RPMI8226 (cell line): ENCODE measurements at regions not wholly inside any gene's neighbourhood (a gene's known extent, or its start where the extent isn't known, plus 50 kb on each side); places are given as distances from the start of the nearest gene placed in this dataset.

Experiments used
- DNase-seq: peaks from one replicate; pipeline ENCODE4 v3.0.0-alpha.2; 2015

DNA sequence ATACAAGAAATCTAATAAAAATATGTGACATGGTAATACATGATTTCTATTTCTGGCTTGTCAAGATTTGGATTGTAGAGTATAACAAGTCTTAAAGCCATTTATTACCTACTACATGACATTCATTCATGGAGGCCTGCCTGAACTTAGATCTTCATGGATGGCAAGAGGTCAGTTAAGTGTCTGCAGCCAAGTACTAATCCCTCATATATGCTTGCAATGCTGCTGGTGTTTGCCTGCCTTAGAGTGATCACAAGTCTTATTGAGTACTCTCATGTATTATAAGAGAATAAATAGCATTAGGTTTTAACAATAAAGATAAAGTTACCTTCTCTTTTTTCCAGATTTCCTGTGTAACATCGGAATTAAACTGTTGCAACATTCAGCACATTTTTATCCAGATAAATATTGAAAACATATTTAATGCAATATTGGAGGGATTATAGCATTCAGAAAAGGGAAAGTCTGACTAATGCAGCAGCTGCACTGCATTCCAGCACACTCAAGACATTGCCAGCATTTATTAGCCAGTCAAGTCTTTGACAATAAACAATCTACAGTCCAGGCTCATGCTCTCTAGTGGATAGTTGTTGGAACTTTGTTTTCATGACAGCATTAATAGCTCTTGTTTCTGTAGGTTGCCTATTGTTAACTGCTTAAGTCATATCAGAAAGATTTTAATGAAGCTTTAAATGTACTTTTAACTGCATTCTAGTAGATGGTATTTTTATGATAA is 737.1 kb downstream of the FAT4 start:
- DNase-seq = no peak

DNA sequence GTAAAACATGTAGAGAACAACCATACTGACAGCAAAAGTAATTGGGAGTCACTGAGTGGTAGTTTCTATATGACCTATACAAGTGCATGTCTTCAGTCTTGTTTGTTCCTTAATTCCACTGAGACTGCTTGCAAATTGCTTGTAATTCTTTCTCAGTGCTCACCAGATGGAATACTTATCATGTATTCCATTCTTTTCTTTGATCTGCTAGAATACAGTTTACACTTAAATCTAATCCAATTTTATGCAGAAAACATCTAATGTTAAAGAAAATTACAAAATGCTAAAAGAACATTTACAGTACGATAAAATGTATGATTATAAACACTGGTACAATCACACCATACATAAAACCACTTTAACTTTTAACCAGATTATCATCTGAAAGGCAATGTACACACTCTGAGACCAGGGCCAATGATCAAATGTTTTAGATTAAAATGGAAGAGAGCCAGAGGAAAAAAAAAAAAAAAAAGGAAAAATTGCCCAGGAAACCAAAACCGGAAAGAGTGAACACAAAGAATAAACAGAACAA is 741.4 kb downstream of the FAT4 start:
- no peak for DNase-seq

GRCh38 chr4:126057371-126057770 is 742.6 kb downstream of the FAT4 start:
- DNase-seq = no peak

- DNase-seq = no peak
Observed at GRCh38 chr4:126058596-126058995, 743.8 kb downstream of the FAT4 start.

DNA sequence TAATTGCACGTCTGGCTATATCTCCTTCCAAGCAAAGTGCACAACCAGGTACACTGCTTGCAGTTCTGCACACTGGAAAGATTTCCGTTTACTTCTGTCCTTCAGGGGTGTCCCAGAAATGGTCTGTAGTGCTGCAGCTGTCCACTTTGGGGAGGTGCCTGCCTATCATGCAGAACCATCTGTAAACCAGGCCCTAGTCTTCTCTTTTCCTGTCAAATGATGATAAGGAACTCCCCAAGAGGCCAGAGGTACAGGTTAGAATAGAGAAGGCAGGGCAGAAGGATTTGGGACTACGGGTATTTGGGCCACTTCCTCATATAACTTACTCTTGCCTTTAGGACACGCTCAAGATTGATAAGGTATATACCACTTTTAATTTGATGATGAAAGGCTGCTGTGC is 746.9 kb downstream of the FAT4 start:
- DNase-seq = no peak

- DNase-seq = no peak
Observed at GRCh38 chr4:126065016-126065415, 750.3 kb downstream of the FAT4 start.

DNA sequence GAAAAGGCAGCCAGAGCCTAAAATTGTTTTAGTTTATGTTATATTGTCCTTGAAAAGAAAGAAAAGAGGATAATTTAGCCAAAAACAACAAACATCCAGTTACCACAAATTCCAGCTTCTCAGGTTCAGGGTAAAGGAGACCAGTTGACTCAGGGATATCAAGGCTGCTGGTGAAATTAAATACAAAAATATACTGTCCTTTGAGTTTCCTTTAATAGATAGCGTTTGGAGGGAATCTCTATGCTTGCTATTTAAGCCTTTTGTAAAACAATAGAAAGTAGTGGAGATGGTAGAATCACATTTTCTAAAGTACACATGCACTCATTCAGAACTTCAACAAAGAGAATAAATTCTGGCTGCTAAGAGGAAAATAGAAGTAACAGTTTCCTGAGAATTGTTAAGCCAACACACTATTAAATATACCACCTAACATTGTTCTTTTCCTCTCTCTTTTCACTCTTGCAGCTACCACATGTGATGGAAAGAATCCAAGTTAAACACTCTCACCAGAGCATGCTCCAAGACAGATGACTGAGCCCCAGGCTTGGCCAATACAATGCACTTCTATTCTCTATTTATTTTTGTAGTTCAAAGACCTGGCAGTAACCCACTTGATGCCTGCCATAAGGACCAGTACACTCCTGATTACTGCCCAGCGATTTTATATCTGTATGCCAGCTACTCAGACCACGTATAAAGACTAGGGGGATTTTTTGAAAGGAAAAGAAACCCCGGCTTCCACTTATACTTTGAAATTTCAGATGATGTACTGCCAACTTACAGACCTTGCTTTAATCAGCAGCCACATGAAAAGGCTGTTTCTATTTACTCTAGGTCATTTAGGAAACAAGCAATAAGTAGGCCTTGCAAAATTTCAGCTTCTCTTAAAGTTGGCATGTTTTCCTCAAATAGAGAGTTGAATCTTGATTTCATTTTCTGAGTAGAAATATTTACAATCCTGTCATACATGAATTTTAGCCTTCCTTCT is 756.9 kb downstream of the FAT4 start:
- no peak for DNase-seq

- no peak for DNase-seq
Observed at GRCh38 chr4:126081336-126081735, 766.6 kb downstream of the FAT4 start.

GRCh38 chr4:126086041-126086440 is 771.3 kb downstream of the FAT4 start:
- DNase-seq = no peak

DNA sequence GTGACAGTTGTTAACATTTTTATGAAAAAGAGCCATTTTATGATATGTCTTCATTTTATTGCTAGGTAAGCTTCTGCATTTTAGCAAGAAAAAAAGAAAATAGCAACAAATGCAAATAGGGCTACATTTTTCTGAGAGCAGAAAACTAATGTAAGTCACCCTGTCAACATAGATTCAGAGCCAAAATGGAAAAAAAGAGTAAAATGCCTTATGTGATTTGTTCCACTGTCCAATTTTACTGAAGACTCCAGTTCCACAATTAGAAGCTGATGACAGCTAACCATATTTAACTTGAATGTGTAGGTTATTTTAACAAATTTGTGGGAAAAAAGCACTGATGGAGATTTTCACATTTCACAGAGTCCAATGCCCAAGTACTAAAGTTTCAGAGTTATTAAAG is 772.3 kb downstream of the FAT4 start:
- no peak for DNase-seq

GRCh38 chr4:126097155-126097799 is 782.5 kb downstream of the FAT4 start:
- DNase-seq = no peak

GRCh38 chr4:126106658-126107057 is 791.9 kb downstream of the FAT4 start:
- DNase-seq = peak; percentile 3

DNA sequence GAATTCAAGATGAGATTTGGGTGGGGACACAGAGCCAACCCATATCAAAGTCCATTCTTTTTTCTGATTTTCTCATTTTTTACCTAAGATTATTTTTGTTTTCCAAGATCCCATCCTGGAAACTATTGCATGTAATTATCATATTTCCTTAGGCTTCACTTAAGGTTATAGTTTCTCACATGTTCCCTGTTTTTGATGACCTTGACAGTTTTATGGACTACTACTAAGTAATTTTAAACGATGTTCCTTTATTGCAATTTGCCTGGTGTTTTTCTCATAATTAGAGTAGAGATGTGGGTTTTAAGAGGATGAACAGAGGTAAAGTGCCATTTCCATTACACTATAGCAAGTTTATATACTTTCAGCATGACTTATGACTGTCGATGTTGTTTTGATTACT is 795.1 kb downstream of the FAT4 start:
- DNase-seq = no peak

DNA sequence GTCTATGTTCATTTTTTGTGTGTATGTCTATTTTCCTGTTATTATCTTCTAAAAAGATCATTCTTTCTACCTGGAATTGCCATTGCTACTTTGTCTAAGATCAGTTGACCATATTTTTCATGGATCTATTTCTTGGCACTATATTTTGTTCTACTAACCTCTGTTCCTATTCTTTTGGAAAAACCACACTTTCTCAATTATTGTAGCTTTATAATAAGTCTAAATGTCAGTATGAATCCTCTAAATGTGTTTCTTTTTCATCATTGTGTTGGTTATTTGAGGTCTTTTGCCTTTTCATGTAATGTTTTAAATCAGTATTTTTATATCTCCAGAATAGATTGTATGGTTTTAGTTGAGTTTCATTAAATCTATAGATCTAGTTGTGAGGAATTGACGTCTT is 798.3 kb downstream of the FAT4 start:
- DNase-seq = no peak

GRCh38 chr4:126123611-126124325 is 809.0 kb downstream of the FAT4 start:
- no peak for DNase-seq

DNA sequence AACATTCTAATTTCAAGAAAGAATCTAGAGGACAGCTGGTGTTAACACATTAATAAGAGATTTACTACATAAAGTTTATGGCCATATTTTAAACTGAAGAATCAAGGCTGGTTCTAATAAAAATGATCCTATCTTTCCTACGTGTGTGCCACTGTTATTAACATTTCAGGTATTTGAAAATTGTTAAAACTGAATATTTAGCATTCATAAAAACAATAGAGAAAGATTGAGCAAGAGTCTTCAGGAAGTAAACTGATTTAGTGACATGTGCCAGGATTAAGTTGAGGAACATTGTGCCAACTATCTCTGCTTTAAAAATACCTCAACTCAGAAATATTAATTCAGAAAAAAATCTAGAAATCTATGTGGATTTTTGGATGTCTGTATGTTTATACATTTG is 810.1 kb downstream of the FAT4 start:
- DNase-seq = no peak

DNA sequence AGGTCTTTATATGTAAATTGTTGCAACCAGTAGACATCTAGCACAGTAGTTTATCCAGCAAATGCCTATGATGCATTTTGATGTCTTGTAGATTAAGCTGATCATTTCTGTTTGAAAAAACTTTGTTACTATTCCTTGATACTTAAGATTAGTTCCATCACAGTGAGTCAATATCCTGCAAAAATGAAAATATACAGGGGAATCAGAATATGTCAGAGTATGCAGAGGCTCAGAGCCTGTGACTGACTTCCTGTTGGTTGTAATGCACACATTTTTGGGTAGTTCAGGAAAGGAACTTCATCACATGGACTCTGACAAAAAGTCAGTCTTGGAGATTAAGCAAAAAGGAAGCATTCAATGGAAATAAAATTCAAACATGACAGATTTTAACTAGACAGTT is 815.5 kb downstream of the FAT4 start:
- no peak for DNase-seq

DNA sequence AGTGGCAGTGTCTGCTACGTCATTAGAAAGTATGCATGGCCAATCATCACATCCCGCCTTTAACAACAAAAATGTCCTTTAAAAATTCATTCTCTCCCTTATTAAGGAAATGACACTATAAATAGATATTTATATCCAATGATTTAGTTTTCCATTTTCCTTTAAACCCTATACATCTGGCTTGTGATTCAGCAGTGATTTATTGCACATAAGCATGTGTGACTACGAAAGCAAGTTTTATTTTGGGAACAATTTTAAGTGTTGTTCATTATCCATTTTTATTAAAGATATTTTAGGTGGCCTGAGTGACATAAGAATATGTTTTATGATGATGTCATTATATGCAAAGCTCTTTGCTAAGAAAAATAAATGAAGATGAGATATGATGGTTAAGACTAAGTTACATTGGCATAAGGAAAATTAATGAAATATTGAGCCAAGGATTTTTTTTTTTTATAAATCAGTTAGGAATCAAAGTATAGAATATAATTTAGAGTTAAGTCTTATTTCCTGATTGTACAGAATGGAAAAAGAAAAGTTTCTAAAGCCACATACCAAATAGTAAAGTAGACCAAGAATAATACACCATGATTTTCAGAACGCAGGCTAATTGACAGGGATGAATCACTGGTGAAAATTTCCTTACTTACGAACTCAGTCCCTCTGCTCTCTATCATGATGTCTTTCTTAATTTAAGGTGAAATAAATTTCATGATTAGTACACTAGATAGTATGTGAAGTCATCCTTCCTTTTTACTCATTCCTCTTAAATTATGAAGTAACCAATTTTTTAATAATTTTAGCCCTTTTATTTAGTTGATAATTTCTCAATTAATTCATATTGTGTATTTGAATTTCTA is 822.4 kb downstream of the FAT4 start:
- no peak for DNase-seq

DNA sequence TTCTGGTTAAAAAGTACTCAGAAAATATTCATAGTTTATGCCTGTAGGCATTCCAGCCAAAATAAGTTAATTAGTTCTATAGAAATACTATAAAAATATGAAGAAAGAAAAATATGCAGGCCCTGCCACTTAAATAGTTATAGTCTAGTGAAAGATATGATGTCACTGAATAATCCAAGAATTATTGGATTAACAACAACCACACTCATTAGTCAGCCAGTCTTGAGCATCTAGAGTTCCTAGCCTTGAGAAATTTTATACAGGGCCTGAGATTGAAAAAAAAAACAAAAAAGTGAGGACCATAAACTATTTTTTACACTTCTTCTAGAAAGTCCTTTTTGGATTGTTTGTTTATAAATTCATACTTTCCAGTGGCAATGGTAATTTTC is 823.0 kb downstream of the FAT4 start:
- DNase-seq = no peak

- DNase-seq = no peak
Observed at GRCh38 chr4:126144543-126145237, 829.9 kb downstream of the FAT4 start.

- DNase-seq = no peak
Observed at GRCh38 chr4:126168484-126168883, 853.7 kb downstream of the FAT4 start.
